ENCODE measurements at regions not wholly inside any gene's neighbourhood (a gene's known extent, or its start where the extent isn't known, plus 50 kb on each side); places are given as distances from the start of the nearest gene placed in this dataset.

DNA sequence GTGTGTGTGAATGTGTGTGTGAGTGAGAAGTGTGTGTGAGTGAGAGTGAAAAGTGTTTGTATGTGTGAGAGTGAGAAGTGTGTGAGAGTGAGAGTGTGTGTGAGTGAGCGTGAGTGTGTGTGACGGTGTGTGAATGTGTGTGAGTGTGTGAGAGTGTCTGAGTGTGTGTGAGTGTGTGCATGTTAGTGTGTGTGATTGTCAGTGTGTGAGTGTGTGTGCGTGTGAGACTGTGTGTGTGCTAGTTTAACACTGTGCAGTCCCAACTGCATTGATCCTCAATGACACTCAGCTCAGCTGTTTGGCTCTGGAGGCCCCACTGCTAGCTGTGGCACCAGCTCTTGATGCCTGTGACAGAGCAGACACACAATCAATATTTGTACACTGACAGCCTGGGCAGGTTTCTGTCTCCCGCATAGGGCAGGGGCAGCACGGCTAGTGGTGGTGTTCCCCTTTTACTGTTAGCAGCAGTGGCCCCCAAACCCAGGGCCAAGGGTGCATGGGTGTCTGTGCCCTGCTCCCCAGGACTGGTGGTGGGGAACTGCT is 135.0 kb downstream of the INHBB start:
- TF ChIP-seq TAF1 (IDR thresholded peaks at IDR 0.05; ENCODE audit: borderline replicate concordance, insufficient read depth, low read length) (no peak), POLR2AphosphoS5 (IDR thresholded peaks at IDR 0.05; ENCODE audit: low read depth, low read length) (no peak), SIN3A (IDR thresholded peaks at IDR 0.05; ENCODE audit: borderline replicate concordance, insufficient read depth, low read length) (no peak), FOXP2 (optimal IDR thresholded peaks at IDR 0.05; ENCODE audit: borderline replicate concordance, extremely low read depth, extremely low read length, insufficient read depth) (no peak)
- TF ChIP-seq, protein P1, sequence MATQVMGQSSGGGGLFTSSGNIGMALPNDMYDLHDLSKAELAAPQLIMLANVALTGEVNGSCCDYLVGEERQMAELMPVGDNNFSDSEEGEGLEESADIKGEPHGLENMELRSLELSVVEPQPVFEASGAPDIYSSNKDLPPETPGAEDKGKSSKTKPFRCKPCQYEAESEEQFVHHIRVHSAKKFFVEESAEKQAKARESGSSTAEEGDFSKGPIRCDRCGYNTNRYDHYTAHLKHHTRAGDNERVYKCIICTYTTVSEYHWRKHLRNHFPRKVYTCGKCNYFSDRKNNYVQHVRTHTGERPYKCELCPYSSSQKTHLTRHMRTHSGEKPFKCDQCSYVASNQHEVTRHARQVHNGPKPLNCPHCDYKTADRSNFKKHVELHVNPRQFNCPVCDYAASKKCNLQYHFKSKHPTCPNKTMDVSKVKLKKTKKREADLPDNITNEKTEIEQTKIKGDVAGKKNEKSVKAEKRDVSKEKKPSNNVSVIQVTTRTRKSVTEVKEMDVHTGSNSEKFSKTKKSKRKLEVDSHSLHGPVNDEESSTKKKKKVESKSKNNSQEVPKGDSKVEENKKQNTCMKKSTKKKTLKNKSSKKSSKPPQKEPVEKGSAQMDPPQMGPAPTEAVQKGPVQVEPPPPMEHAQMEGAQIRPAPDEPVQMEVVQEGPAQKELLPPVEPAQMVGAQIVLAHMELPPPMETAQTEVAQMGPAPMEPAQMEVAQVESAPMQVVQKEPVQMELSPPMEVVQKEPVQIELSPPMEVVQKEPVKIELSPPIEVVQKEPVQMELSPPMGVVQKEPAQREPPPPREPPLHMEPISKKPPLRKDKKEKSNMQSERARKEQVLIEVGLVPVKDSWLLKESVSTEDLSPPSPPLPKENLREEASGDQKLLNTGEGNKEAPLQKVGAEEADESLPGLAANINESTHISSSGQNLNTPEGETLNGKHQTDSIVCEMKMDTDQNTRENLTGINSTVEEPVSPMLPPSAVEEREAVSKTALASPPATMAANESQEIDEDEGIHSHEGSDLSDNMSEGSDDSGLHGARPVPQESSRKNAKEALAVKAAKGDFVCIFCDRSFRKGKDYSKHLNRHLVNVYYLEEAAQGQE (IDR thresholded peaks at IDR 0.05; ENCODE audit: insufficient read depth in 1 of 2, low read depth in 2 of 2, low read length in 2 of 2), result no peak

All from PFSK-1 (cell line).